Esophagus muscularis mucosa (tissue), 4 donors: ENCODE measurements at regions not wholly inside any gene's neighbourhood (a gene's known extent, or its start where the extent isn't known, plus 50 kb on each side); places are given as distances from the start of the nearest gene placed in this dataset.

Source experiments
- DNase-seq: peaks from one replicate; pipeline ENCODE4 v3.0.0-alpha.2; 2017; ENCODE audit errors: extremely low spot score
- H3K27ac ChIP-seq, 4 donors: fragments of 200-600 bp; sonication (generic); replicated peaks in 1 of 4; 1 replicate in 3 of 4; 2 replicates in 1 of 4; pipeline ENCODE4 v1.5.1; 2016 to 2019; ENCODE audit warnings: mild to moderate bottlenecking in 1 of 4
- H3K27me3 ChIP-seq, 4 donors: fragments of 200-600 bp; sonication (generic); one replicate each; pipeline versions ENCODE4 v1.5.1 to v1.6.0; 2016 to 2019
- H3K36me3 ChIP-seq, 4 donors: fragments of 200-600 bp; sonication (generic); one replicate each; pipeline ENCODE4 v1.5.1; 2016 to 2019
- H3K4me1 ChIP-seq, 4 donors: fragments of 200-600 bp; sonication (generic); one replicate each; pipeline ENCODE4 v1.5.1; 2016 to 2019
- H3K4me3 ChIP-seq, 4 donors: fragments of 200-600 bp; sonication (generic); 1 replicate in 2 of 4; 2 replicates in 2 of 4; pipeline ENCODE4 v1.5.1; 2016 to 2019; ENCODE audit warnings: mild to moderate bottlenecking in 4 of 4, moderate library complexity in 1 of 4
- H3K9me3 ChIP-seq, 4 donors: fragments of 200-600 bp; sonication (generic); 1 replicate in 3 of 4; 2 replicates in 1 of 4; pipeline ENCODE4 v1.5.1; 2016 to 2019
- CTCF ChIP-seq, 3 experiments: fragments of 200-600 bp in 2 of 3; fragments of 450-650 bp in 1 of 3; sonication (generic) in 2 of 3; IDR thresholded peaks; one replicate each; pipeline ENCODE4 v1.5.1; 2017 to 2019; ENCODE audit warnings: antibody characterized with exemption in 3 of 3, mild to moderate bottlenecking in 2 of 3, moderate library complexity in 1 of 3
- EP300 ChIP-seq: sonication (generic); formaldehyde crosslinking; IDR thresholded peaks from one replicate; pipeline ENCODE4 v1.6.1; 2017; ENCODE audit warnings: antibody characterized with exemption
- POLR2A ChIP-seq: fragments of 450-650 bp; IDR thresholded peaks from one replicate; pipeline ENCODE4 v1.6.1; 2017; ENCODE audit warnings: antibody characterized with exemption, moderate library complexity, mild to moderate bottlenecking, low read depth
- POLR2AphosphoS5 ChIP-seq, 2 donors: sonication (generic); formaldehyde crosslinking; IDR thresholded peaks; one replicate each; pipeline ENCODE4 v1.6.1; 2017; ENCODE audit warnings: antibody characterized with exemption in 2 of 2
- WGBS: methylation state at CpG from one replicate; pipeline ENCODE4 v1.1.5; 2018; 5-methylcytosine and 5-hydroxymethylcytosine counted together
- intact Hi-C: fragments of 100-400 bp; cut with DNase I; formaldehyde crosslinking; loops from one replicate; pipeline ENCODE4 v1.15.1; 2023
- small RNA-seq, 3 donors: library from RNA; depleted of rRNA; stranded (forward); fragments of <200 nt; gene quantifications; one replicate each; pipeline ENCODE3, GENCODE V24; 2016

DNA sequence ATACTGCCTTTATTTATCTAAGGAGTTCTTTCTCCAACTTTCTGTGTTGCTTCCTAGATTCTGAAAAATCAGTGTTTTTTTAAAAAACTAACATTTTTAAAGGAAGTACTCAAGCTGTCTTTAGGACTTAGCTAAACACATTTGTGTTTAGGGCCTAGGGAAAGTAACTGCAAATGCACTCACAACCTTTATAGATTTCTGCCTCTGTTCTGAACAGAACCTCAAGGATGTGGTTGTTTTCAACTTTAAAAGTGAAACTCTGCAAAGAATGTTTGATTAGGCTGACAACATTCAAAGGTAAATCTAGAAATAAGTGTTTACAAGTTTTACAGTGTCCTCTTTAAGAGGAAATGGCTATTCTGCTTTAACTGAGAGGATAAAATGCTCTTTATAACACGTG is 55.4 kb upstream of the CNTN5 start:
- TF ChIP-seq EP300 (no peak), POLR2A (no peak), POLR2AphosphoS5 (IDR thresholded peaks at IDR 0.05) (no peak), CTCF (IDR thresholded peaks at IDR 0.05) (no peak)
- Histone ChIP-seq H3K4me3 (no peak overlapping the region), H3K27me3 (no peaks in the 10 kb centered on the region), H3K27ac (no peak overlapping the region), H3K9me3 (no peaks in the 10 kb centered on the region), H3K36me3 (no peaks in the 10 kb centered on the region), H3K4me1 (no peaks in the 10 kb centered on the region)
- intact Hi-C loops: no loop called here
- no peak for DNase-seq
- WGBS: 56% methylated on average over 1 of the region's 1 CpG

DNA sequence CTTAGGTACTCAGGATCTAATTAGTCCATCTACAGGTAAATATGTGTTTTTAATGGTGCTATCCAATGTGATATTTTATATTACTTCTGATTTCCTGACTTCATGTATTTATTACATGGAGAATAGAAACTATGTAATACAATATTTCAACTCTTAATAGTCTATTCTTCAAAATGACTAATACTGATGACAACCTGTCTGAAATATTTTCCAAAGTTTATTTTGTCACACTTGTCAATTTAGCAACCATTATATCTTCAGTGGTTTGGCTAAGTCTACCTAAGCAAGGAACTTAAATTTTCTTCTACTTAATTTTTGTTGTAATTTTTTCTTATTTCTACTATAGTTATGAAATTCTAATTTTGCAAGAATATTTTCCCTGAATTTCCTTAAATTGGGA is 55.0 kb upstream of the CNTN5 start:
- Histone ChIP-seq H3K9me3 (no peaks in the 10 kb centered on the region), H3K4me1 (no peaks in the 10 kb centered on the region), H3K27me3 (no peaks in the 10 kb centered on the region), H3K27ac (no peak overlapping the region), H3K36me3 (no peaks in the 10 kb centered on the region), H3K4me3 (no peak overlapping the region)
- intact Hi-C loops: no loop called here
- DNase-seq: no peak
- TF ChIP-seq EP300 (no peak), POLR2A (no peak), CTCF (IDR thresholded peaks at IDR 0.05) (no peak), POLR2AphosphoS5 (IDR thresholded peaks at IDR 0.05) (no peak)

GRCh38 chr11:98967005-98967404 is 53.7 kb upstream of the CNTN5 start:
- WGBS: 92% methylated on average over 4 of the region's 4 CpGs
- intact Hi-C loops: no loop called here

More at GRCh38 chr11:98967005-98967404, 53.7 kb upstream of the CNTN5 start:
- no peak for DNase-seq
- Histone ChIP-seq H3K27ac (no peak overlapping the region), H3K4me3 (no peak overlapping the region), H3K9me3 (no peaks in the 10 kb centered on the region), H3K27me3 (no peaks in the 10 kb centered on the region), H3K4me1 (no peaks in the 10 kb centered on the region), H3K36me3 (no peaks in the 10 kb centered on the region)
- no peak for TF ChIP-seq EP300
- TF ChIP-seq POLR2AphosphoS5 (IDR thresholded peaks at IDR 0.05): no peak
- no peak for TF ChIP-seq CTCF (IDR thresholded peaks at IDR 0.05)
- TF ChIP-seq POLR2A: no peak

Small RNA genes lying in the stretch of these regions (small RNA-seq; reads per million reads assigned to genes)
- 0 reads per million in 3 donors for gene AP003730.1
- 0 reads per million in 3 donors for gene RNA5SP346
- gene RNA5SP347: 0 to 0.51 (median 0) reads per million in 3 donors
